SU-DHL-6 (cell line): ENCODE measurements at regions not wholly inside any gene's neighbourhood (a gene's known extent, or its start where the extent isn't known, plus 50 kb on each side); places are given as distances from the start of the nearest gene placed in this dataset.

ENCODE experiments used
- H2AFZ ChIP-seq: fragments of 200-600 bp; sonication (generic); 2 replicates; pipeline ENCODE4 v1.6.1; 2014; ENCODE audit warnings: low read depth, mild to moderate bottlenecking, moderate library complexity, mixed read lengths, antibody characterized with exemption, low read length; ENCODE audit not compliant: severe bottlenecking
- H3F3A ChIP-seq: fragments of 200-600 bp; shearing (Covaris generic); 2 replicates; pipeline ENCODE4 v1.6.0; 2016; ENCODE audit warnings: antibody characterized with exemption, mild to moderate bottlenecking; ENCODE audit not compliant: insufficient read depth
- H3K27ac ChIP-seq: fragments of 200-600 bp; sonication (generic); 2 replicates; pipeline ENCODE4 v1.5.1; 2016; ENCODE audit warnings: low read depth, mild to moderate bottlenecking, low read length, moderate library complexity, mixed read lengths
- H3K27me3 ChIP-seq: fragments of 200-600 bp; sonication (generic), shearing (Covaris generic); 2 replicates; pipeline ENCODE4 v1.6.0; 2014; ENCODE audit warnings: mild to moderate bottlenecking, low read length
- H3K36me3 ChIP-seq: fragments of 200-600 bp; sonication (generic); 2 replicates; pipeline ENCODE4 v1.6.1; 2014; ENCODE audit warnings: mild to moderate bottlenecking, low read length, mixed read lengths
- H3K4me2 ChIP-seq: fragments of 300-600, 200-600 bp; shearing (Covaris generic), sonication (generic); 2 replicates; pipeline ENCODE4 v1.6.0; 2014; ENCODE audit warnings: low read length, low read depth, mild to moderate bottlenecking; ENCODE audit not compliant: poor library complexity, severe bottlenecking
- H3K4me3 ChIP-seq: fragments of 200-600 bp; sonication (generic); 2 replicates; pipeline ENCODE4 v1.5.1; 2014; ENCODE audit warnings: antibody characterized with exemption, low read length, mild to moderate bottlenecking, mixed read lengths; ENCODE audit not compliant: insufficient read depth, poor library complexity, severe bottlenecking
- H3K79me2 ChIP-seq: fragments of 200-600 bp; sonication (generic); 2 replicates; pipeline ENCODE4 v1.6.1; 2014; ENCODE audit warnings: mild to moderate bottlenecking, low read length, moderate library complexity; ENCODE audit not compliant: insufficient read depth
- H3K9ac ChIP-seq: fragments of 200-600 bp; sonication (generic); 2 replicates; pipeline ENCODE4 v1.7.0; 2014; ENCODE audit warnings: mild to moderate bottlenecking, low read length
- H3K9me2 ChIP-seq: fragments of 200-600 bp; sonication (generic); replicated peaks from 2 replicates; pipeline ENCODE4 v1.6.1; 2014; ENCODE audit warnings: low read length; ENCODE audit not compliant: insufficient read depth
- H3K9me3 ChIP-seq: fragments of 200-600 bp; sonication (generic); 2 replicates; pipeline ENCODE4 v1.6.1; 2014; ENCODE audit warnings: low read length, mixed read lengths; ENCODE audit not compliant: insufficient read depth
- H4K20me1 ChIP-seq: fragments of 200-600 bp; sonication (generic); 2 replicates; pipeline ENCODE4 v1.6.1; 2014; ENCODE audit warnings: low read depth, mild to moderate bottlenecking, antibody characterized with exemption, low read length, moderate library complexity, mixed read lengths
- EZH2phosphoT487 ChIP-seq: fragments of 200-600 bp; sonication (generic), shearing (Covaris generic); conservative IDR thresholded peaks from 2 replicates; pipeline ENCODE4 v1.6.1; 2018; ENCODE audit warnings: mild to moderate bottlenecking, antibody characterized with exemption, low read length, moderate library complexity, mixed read lengths
- TF ChIP-seq, protein P1 (sequence below): fragments of 200-600 bp; sonication (generic); IDR thresholded peaks from one replicate; pipeline ENCODE4 v1.5.1; 2017; ENCODE audit warnings: antibody characterized with exemption, mild to moderate bottlenecking, low read length, moderate library complexity; ENCODE audit not compliant: insufficient read depth, poor library complexity, severe bottlenecking

- no peaks in the 10 kb centered on the region for H4K20me1 ChIP-seq
- TF ChIP-seq, protein P1, sequence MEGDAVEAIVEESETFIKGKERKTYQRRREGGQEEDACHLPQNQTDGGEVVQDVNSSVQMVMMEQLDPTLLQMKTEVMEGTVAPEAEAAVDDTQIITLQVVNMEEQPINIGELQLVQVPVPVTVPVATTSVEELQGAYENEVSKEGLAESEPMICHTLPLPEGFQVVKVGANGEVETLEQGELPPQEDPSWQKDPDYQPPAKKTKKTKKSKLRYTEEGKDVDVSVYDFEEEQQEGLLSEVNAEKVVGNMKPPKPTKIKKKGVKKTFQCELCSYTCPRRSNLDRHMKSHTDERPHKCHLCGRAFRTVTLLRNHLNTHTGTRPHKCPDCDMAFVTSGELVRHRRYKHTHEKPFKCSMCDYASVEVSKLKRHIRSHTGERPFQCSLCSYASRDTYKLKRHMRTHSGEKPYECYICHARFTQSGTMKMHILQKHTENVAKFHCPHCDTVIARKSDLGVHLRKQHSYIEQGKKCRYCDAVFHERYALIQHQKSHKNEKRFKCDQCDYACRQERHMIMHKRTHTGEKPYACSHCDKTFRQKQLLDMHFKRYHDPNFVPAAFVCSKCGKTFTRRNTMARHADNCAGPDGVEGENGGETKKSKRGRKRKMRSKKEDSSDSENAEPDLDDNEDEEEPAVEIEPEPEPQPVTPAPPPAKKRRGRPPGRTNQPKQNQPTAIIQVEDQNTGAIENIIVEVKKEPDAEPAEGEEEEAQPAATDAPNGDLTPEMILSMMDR = no peak
- TF ChIP-seq EZH2phosphoT487 = no peak
- no peaks in the 10 kb centered on the region for H3K79me2 ChIP-seq
- no peak overlapping the region for H3K4me3 ChIP-seq
- H3K9me3 ChIP-seq = no peaks in the 10 kb centered on the region
- no peak overlapping the region for H3K9ac ChIP-seq
- no peak overlapping the region for H2AFZ ChIP-seq
- H3K27ac ChIP-seq = no peak overlapping the region
- H3K9me2 ChIP-seq = no peaks in the 10 kb centered on the region
- no peaks in the 10 kb centered on the region for H3K27me3 ChIP-seq
- no peak overlapping the region for H3K4me2 ChIP-seq
- H3K36me3 ChIP-seq = no peaks in the 10 kb centered on the region
- no peaks in the 10 kb centered on the region for H3F3A ChIP-seq
Observed at GRCh38 chr6:86453232-86453631, 484.1 kb upstream of the HTR1E start.

GRCh38 chr6:86448398-86448797 is 488.9 kb upstream of the HTR1E start:
- Histone ChIP-seq H2AFZ (no peak overlapping the region), H3K36me3 (no peaks in the 10 kb centered on the region), H3K27me3 (no peaks in the 10 kb centered on the region), H3K27ac (no peak overlapping the region), H3F3A (no peaks in the 10 kb centered on the region), H3K4me3 (no peak overlapping the region), H3K4me2 (no peak overlapping the region), H4K20me1 (no peaks in the 10 kb centered on the region), H3K9me3 (no peaks in the 10 kb centered on the region), H3K9me2 (no peaks in the 10 kb centered on the region), H3K79me2 (no peaks in the 10 kb centered on the region), H3K9ac (no peak overlapping the region)
- TF ChIP-seq, protein P1 = no peak
- TF ChIP-seq EZH2phosphoT487 = no peak

GRCh38 chr6:86440608-86441007 is 496.7 kb upstream of the HTR1E start:
- H3K27me3 ChIP-seq = no peaks in the 10 kb centered on the region
- no peaks in the 10 kb centered on the region for H3K9me3 ChIP-seq
- H3K4me2 ChIP-seq = no peak overlapping the region
- H3K9me2 ChIP-seq = no peaks in the 10 kb centered on the region
- H3K9ac ChIP-seq = no peak overlapping the region
- H3F3A ChIP-seq = no peaks in the 10 kb centered on the region
- no peaks in the 10 kb centered on the region for H3K36me3 ChIP-seq
- H2AFZ ChIP-seq = no peak overlapping the region
- no peaks in the 10 kb centered on the region for H3K79me2 ChIP-seq
- TF ChIP-seq, protein P1 = no peak
- TF ChIP-seq EZH2phosphoT487 = no peak
- no peak overlapping the region for H3K27ac ChIP-seq
- no peaks in the 10 kb centered on the region for H4K20me1 ChIP-seq
- no peak overlapping the region for H3K4me3 ChIP-seq

GRCh38 chr6:86423571-86423970 is 513.8 kb upstream of the HTR1E start:
- H3K9me2 ChIP-seq = no peaks in the 10 kb centered on the region
- no peak overlapping the region for H3K27ac ChIP-seq
- no peaks in the 10 kb centered on the region for H4K20me1 ChIP-seq
- H3K9ac ChIP-seq = no peak overlapping the region
- H3K36me3 ChIP-seq = no peaks in the 10 kb centered on the region
- H3K4me3 ChIP-seq = no peak overlapping the region
- H3F3A ChIP-seq = no peaks in the 10 kb centered on the region
- no peak overlapping the region for H2AFZ ChIP-seq
- H3K9me3 ChIP-seq = no peaks in the 10 kb centered on the region
- H3K27me3 ChIP-seq = no peaks in the 10 kb centered on the region
- TF ChIP-seq, protein P1 = no peak
- TF ChIP-seq EZH2phosphoT487 = no peak
- no peaks in the 10 kb centered on the region for H3K79me2 ChIP-seq
- H3K4me2 ChIP-seq = no peak overlapping the region
